Left lung (tissue), 4 donors: ENCODE measurements at regions not wholly inside any gene's neighbourhood (a gene's known extent, or its start where the extent isn't known, plus 50 kb on each side); places are given as distances from the start of the nearest gene placed in this dataset.

Source experiments
- ATAC-seq: fragments of 200-7000 bp; cut with Tn5 transposase; one replicate; pipeline ENCODE4 v1.9.1; 2020; ENCODE audit warnings: moderate library complexity
- DNase-seq, 4 donors: peaks; one replicate each; pipeline ENCODE4 v3.0.0-alpha.2; 2013 to 2020
- H3K27ac ChIP-seq, 2 donors: fragments of 200-600 bp; sonication (generic) in 1 of 2; one replicate each; pipeline versions ENCODE4 v1.5.0 to v1.8.0; 2020 to 2021
- H3K27me3 ChIP-seq, 2 donors: fragments of 200-600 bp; sonication (generic) in 1 of 2; one replicate each; pipeline versions ENCODE4 v1.5.0 to v1.8.0; 2020 to 2021
- H3K36me3 ChIP-seq, 2 donors: fragments of 200-600 bp; sonication (generic) in 1 of 2; one replicate each; pipeline versions ENCODE4 v1.5.0 to v1.8.0; 2020 to 2021
- H3K4me1 ChIP-seq, 2 donors: fragments of 200-600 bp; one replicate each; pipeline ENCODE4 v1.8.0; 2021
- H3K4me3 ChIP-seq, 2 donors: fragments of 200-600 bp; sonication (generic) in 1 of 2; one replicate each; pipeline versions ENCODE4 v1.5.0 to v1.8.0; 2020 to 2021; ENCODE audit warnings: mild to moderate bottlenecking in 1 of 2
- H3K9me3 ChIP-seq, 2 donors: fragments of 200-600 bp; sonication (generic) in 1 of 2; one replicate each; pipeline versions ENCODE4 v1.5.0 to v1.8.0; 2020 to 2021
- intact Hi-C, 2 donors: fragments of 100-400 bp; cut with DNase I; formaldehyde crosslinking; loops; one replicate each; pipeline versions ENCODE4 v1.11.2 to v1.14.2; 2022
- TF ChIP-seq, protein P1 (sequence below), 2 donors: fragments of 200-600 bp; sonication (generic) in 1 of 2; IDR thresholded peaks; one replicate each; pipeline versions ENCODE4 v1.5.0 to v1.8.0; 2021; ENCODE audit warnings: antibody characterized with exemption in 2 of 2
- donor health status: DM: no; HTN: yes; CAD: no.
- donor health status: DM: no; HTN: no; CAD: no.

DNA sequence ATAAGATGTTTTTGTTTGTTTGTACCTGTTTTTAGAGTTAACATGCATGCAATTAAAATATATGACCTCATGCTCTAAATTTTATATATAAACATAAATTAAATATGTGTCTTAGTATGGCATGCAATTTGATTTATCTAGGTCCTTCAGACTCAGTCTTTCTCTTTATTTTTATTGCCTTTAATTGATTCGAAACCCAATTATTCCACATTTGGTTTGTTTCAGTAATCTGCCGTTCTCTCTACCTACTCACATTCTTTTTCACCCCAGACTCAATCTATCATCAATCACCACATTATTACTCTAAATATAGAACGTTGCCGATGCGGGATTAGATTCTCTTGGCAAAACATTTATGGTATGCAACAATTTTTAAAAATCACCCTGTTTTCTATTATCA lies 1492.8 kb downstream of the RAPGEF2 start:
- no peak for DNase-seq

DNA sequence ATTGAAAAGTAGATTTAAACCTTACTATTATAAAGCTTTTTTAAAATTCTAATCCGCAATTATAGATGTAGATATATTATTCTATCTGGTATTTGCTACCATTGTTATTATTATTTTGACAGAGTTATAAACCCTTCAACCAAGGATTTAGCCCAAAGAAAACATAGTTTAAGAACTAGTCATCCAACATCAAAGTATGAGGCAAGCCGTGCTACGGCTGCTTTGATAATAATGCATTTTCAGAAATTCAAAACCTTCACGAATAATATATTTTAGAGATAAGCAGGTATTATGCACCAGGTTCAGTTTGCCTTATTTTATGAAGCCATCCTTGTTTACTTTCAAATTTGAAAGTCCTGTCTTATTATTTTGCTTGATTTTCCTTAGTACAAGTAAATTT lies 1501.7 kb downstream of the RAPGEF2 start:
- intact Hi-C loops: no loop called here
- DNase-seq: no peak
- TF ChIP-seq, protein P1, sequence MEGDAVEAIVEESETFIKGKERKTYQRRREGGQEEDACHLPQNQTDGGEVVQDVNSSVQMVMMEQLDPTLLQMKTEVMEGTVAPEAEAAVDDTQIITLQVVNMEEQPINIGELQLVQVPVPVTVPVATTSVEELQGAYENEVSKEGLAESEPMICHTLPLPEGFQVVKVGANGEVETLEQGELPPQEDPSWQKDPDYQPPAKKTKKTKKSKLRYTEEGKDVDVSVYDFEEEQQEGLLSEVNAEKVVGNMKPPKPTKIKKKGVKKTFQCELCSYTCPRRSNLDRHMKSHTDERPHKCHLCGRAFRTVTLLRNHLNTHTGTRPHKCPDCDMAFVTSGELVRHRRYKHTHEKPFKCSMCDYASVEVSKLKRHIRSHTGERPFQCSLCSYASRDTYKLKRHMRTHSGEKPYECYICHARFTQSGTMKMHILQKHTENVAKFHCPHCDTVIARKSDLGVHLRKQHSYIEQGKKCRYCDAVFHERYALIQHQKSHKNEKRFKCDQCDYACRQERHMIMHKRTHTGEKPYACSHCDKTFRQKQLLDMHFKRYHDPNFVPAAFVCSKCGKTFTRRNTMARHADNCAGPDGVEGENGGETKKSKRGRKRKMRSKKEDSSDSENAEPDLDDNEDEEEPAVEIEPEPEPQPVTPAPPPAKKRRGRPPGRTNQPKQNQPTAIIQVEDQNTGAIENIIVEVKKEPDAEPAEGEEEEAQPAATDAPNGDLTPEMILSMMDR (IDR thresholded peaks at IDR 0.05): no peak

More for the DNA sequence above, 1492.8 kb downstream of the RAPGEF2 start:
- H3K4me3 ChIP-seq: no peak overlapping the region
- no peak overlapping the region for H3K27ac ChIP-seq
- H3K9me3 ChIP-seq: no peaks in the 10 kb centered on the region
- TF ChIP-seq, protein P1 (IDR thresholded peaks at IDR 0.05): no peak
- no peak for ATAC-seq
- intact Hi-C loops: no loop called here
- no peaks in the 10 kb centered on the region for H3K36me3 ChIP-seq
- no peaks in the 10 kb centered on the region for H3K4me1 ChIP-seq
- H3K27me3 ChIP-seq: no peaks in the 10 kb centered on the region

DNA sequence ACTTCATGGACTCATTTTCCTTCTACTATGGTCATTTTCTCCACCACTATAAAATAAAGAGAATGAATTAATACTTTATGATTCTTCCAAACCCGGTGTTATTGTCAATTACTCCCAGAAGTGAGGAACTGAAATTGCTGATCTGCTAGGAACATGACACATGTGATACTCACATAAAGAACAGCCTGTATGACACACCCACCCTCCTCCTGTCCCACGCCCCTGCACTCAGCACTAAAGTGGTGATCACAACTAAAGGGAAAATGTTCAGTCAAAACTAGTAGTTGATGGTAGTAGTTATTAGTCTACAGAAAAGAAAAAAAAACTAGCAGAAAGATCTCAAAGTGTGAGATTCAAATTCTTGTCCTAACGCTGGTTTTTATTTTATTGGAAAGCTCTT lies 1508.3 kb downstream of the RAPGEF2 start:
- intact Hi-C loops: no loop called here
- Histone ChIP-seq H3K9me3 (no peaks in the 10 kb centered on the region), H3K27me3 (no peaks in the 10 kb centered on the region), H3K4me1 (no peaks in the 10 kb centered on the region), H3K27ac (no peak overlapping the region), H3K4me3 (no peak overlapping the region), H3K36me3 (no peaks in the 10 kb centered on the region)
- TF ChIP-seq, protein P1 (IDR thresholded peaks at IDR 0.05): no peak
- ATAC-seq (no peak), DNase-seq (no peak)

More for the DNA sequence above, 1501.7 kb downstream of the RAPGEF2 start:
- H3K9me3 ChIP-seq: no peaks in the 10 kb centered on the region
- no peaks in the 10 kb centered on the region for H3K27me3 ChIP-seq
- no peak for ATAC-seq
- H3K27ac ChIP-seq: no peak overlapping the region
- H3K4me1 ChIP-seq: no peaks in the 10 kb centered on the region
- H3K4me3 ChIP-seq: no peak overlapping the region
- no peaks in the 10 kb centered on the region for H3K36me3 ChIP-seq

DNA sequence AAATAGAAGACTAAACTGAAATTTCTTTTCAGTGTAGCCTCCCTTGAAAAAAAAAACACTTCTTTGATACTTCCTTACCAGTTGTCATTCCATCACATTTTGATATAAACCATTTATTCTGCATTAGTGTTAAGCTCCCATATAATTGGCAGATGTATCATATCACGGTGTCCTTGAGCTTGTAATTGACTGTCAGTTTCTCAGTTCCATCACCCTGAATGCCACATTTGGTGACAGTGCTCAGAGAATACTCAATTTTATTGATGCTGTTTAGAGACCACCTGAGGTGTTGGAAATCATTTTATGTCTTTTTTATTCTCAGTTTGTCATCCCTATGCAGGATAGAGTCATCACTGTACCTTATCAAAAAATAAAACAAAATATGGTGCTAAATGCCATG lies 1528.2 kb downstream of the RAPGEF2 start:
- intact Hi-C loops: no loop called here
- peaks cover 0 to 29% of the 10 kb centered on the region in 2 donors for H3K9me3 ChIP-seq
- no peak for DNase-seq
- no peaks in the 10 kb centered on the region for H3K27me3 ChIP-seq
- TF ChIP-seq, protein P1 (IDR thresholded peaks at IDR 0.05): no peak
- ATAC-seq: no peak
- H3K4me1 ChIP-seq: no peaks in the 10 kb centered on the region
- no peaks in the 10 kb centered on the region for H3K36me3 ChIP-seq
- no peak overlapping the region for H3K4me3 ChIP-seq
- no peak overlapping the region for H3K27ac ChIP-seq

DNA sequence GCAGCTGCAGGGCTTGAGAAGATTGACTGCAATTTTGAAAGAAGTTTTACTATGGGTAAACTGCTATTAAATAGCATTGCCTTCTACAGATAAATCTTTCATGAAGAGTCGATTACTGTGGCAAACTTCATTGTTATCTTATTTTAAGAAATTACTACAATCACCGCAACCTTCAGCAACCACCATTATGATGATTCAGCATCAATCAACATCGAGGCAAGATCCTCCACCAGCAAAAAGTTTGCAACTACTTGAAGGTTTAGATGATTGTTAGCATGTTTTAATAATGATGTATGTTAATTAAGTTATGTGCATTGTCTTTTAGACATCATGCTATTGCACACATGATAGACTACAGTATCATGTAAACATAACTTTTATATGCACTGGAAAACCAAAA lies 1511.0 kb downstream of the FSTL5 start:
- Histone ChIP-seq H3K27ac (no peak overlapping the region), H3K4me3 (no peak overlapping the region), H3K4me1 (no peaks in the 10 kb centered on the region), H3K36me3 (no peaks in the 10 kb centered on the region), H3K27me3 (no peaks in the 10 kb centered on the region), H3K9me3 (no peaks in the 10 kb centered on the region)
- ATAC-seq: no peak
- intact Hi-C loops: no loop called here
- no peak for DNase-seq
- TF ChIP-seq, protein P1 (IDR thresholded peaks at IDR 0.05): no peak
